Inferior parietal cortex (tissue), 1 donor: ENCODE measurements at regions not wholly inside any gene's neighbourhood (a gene's known extent, or its start where the extent isn't known, plus 50 kb on each side); places are given as distances from the start of the nearest gene placed in this dataset.

Experiments
- DNase-seq: peaks from one replicate; pipeline ENCODE4 v3.0.0-alpha.2; 2016; ENCODE audit errors: extremely low spot score

DNA sequence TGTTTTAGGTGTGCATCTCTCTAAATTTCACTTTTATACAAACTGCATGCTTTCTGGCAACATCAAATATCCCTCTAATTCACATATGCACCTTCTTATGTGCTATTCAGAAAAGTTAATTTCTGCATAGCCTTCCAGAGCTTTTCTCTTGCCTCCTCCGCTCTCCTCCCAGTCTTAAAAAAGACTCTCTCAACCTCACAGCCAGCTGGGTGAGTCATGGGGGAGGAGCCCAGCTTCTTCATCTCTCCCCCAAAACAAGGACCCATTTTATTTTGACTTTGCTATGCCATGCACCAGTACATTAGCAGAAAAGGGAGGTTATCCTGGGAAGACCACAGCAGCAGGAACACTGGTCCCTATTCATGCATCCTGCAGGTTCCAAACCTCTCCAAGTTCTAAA is 234.4 kb downstream of the KCNA4 start:
- no peak for DNase-seq

DNA sequence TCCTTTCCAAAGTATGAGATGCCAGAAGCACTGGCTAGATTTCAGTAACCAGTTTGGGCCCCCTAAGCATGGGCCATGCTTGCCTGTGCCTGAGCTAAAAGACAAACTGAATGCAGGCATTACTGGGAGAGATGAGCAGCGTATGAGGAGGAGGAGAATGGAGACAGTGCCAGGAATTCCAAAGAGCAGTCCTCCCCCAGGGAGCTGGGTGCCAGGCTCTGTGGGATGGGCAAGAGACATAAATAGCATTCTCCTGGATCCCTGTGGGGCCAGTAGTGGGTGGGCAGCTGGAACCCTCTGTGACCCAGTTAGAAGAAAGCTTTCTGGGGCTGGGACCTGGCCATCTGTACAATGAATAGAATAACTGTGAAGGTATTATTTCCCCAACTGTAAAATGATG is 235.6 kb downstream of the KCNA4 start:
- DNase-seq, result no peak

- DNase-seq, result no peak
These were observed 236.1 kb downstream of the KCNA4 start for GRCh38 chr11:29780756-29781155.

DNA sequence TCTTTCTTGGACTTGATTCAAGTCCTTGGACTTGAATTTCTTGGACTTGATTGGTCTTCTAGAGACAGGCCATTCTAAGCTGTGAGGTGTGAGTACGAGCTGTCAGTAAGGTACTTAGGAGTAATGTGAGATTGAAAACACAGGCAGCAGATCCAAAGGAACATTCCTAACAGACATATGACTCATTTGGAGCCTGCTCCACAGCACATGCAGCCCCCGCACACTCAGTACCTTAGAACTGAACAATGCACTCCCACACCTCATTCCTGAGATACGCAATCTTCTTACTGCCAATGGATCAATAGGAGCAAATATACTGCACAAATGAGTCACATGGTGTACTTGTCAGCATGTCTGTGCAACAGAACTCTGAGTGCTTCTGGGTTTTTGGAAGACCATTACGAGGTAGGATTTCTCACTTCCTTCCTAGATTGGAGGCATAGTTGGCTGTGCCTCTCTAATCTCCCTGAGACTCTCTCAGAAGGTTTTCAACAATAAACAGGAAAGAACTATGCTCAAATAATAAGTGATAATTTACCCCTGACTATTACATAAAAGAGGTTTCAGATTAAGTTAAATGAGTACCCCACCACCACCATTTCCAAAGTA is 243.1 kb downstream of the KCNA4 start:
- peak; percentile 59 for DNase-seq

GRCh38 chr11:29756871-29757270 is 260.0 kb downstream of the KCNA4 start:
- DNase-seq, result no peak

DNA sequence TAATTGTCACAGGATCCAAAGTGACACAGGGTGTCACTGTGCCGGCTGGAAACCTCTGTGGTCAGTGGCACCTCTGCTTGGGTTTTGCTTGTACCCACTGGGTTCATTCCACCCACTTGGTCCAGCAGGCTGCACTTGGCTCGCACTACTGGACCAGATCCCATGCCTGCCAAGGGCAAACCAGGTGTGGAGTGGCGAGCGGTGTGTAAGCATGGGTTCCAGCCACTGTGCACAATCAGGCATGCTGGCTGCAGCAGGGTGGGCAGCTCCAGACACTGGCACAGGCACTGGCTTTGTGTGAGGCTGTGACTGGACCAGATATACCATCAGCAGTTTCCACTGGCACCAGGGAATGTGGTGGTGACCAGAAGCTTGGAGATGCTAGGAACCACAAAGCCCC is 261.4 kb downstream of the KCNA4 start:
- DNase-seq, result no peak

DNA sequence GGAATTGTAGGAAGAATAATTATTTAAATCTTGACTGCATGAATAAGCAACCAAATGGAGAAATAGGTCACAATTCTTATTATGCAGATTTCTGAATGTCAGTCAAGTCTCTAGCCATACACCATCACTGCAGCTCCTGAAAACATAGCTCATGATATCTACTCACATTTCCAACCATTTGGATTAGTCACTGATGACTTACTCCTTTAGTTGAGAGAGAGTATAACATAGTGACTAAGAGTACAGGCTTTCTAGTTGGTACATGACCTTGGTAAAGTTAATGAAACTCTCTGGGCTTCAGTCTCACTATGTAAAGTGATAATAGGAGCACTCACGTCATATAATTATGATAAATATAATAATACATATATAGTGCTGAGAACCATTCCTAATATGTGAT is 265.2 kb downstream of the KCNA4 start:
- no peak for DNase-seq

GRCh38 chr11:29750392-29750791 is 266.4 kb downstream of the KCNA4 start:
- no peak for DNase-seq

DNA sequence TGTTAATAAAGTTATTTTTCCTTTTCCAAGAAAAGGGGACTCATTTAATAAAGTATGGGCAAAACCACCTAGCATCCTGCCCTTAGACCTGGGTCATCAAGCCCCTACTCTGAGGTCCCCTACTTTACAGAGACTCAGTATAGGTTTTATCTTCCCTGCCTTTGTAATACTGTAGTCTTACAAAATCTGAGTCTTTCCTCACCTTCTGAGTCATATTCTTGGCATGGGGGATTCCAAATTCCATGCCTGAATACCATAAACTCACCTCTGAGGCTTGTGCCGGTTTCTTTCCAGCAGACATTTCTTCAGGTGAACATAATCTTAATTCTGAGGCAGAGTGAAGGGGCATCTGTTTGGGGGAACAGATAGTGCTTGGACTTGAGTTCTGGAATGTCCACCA is 282.5 kb downstream of the KCNA4 start:
- no peak for DNase-seq

DNA sequence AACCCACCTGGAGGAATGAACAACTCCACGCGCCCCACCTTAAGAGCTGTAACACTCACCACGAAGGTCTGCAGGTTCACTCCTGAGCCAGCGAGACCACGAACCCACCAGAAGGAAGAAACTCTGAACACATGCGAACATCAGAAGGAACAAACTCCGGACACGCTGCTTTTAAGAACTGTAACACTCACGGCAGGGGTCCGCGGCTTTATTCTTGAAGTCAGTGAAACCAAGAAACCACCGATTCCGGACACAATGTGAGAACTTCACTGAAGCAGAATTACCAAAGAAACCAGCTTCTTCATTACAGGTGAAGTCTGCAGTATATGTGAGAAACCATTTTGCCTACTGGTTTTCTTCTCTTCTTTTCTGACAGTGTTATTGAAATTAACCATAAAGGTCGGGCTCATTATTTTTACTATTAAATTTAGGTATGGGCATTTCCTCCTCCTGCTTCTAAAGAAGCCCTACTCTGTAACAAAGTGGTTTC is 303.0 kb downstream of the KCNA4 start:
- no peak for DNase-seq

GRCh38 chr11:29712616-29713015 is 304.2 kb downstream of the KCNA4 start:
- DNase-seq, result no peak

DNA sequence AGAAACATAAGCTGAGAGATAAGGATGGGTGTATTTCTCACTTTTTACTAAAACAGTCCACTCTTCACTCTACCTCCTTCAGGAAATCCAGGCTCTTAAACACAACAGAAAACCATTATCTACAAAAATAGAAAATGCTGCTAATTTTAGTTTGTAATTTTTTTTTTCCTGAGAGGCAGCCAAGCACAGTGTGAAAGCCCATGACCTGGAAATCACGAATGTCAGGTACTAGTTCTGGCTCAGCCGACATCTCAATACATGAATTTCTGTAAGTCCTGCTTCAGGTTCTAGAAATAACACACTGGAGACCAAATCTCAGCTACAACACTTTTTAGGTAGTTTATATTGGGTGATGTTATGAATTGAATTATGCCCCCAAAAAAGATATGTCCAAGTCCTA is 308.9 kb downstream of the KCNA4 start:
- no peak for DNase-seq

- DNase-seq, result no peak
These were observed 331.5 kb downstream of the KCNA4 start for GRCh38 chr11:29685361-29685760.

DNA sequence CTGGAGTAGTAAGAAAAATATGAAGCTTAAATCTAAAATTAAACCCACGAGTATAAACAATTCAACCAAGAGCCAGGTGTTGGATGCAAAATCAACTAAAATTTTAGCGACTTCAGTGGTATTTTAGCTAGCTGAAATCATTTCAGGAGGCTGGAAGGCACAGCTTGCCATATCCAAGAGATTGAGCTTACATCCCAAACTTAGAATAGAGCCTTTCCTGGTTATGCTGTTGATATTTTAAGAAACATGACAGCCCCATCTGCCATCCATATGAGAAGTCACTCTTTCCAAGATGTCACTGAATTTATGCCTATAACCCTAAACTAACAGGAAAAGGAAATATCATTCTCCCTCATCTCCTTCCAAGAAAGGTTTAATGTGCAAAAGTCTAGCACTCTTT is 334.0 kb downstream of the KCNA4 start:
- peak; percentile 20 for DNase-seq

- no peak for DNase-seq
These were observed 336.8 kb downstream of the KCNA4 start for GRCh38 chr11:29679996-29680395.

DNA sequence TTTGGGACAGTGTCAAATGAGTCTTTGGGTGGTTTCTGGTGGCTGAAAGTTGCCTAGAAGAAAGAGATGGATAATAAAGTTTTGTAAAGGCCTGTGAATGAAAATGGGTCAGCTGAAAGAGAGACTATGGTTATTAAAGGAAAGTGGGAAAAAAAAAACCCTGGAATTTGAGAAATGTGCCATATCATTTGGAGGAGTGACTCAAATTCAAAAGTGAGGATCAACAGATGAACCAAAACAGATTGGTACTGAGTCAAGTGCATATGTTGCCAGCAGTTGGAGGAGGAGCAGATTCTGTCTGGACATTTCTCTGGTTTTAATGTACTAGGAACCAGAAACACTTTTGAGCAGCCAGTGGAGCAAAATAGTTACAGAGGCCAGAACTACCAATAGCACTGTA is 339.8 kb downstream of the KCNA4 start:
- peak; percentile 54 for DNase-seq

GRCh38 chr11:29669310-29669709 is 347.5 kb downstream of the KCNA4 start:
- no peak for DNase-seq

DNA sequence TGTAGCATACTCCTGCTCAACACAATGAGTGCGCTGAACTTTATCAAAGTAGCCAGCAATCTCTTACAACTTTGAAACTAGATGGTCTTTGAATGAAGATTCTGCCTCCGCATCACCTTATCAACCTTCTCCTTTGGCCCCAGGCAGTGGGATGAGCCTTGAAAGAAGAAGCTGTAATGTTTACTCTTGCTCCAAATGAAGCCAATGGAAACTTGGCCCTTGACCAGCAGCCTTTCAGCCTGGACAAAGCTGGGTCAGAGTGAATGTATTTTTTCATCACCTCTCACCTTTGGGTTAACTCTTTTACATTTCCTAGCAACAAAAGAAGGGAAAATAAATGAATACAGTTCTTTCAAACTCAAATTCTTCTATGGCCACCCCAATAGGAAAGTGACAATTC is 359.1 kb downstream of the KCNA4 start:
- no peak for DNase-seq

DNA sequence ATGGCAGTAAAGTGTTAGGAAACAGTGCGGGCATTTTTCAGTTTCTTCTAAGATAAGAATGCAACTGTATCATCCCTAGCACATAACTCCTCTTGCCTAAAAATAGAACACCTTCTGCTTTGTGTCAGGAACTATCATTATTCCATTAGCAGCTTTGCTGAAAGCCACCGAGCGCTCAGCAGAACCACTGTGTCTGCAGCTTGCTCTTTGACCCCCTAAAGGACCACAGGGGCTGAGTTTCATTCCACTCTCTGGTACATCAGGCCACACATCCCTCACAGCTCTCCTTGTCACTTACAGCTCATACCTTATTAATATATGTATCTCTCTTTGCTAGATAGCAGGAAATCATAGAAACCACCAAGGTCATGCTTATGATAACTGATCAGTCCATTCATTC is 360.2 kb downstream of the KCNA4 start:
- DNase-seq, result no peak

GRCh38 chr11:29645373-29645772 is 371.5 kb downstream of the KCNA4 start:
- no peak for DNase-seq

DNA sequence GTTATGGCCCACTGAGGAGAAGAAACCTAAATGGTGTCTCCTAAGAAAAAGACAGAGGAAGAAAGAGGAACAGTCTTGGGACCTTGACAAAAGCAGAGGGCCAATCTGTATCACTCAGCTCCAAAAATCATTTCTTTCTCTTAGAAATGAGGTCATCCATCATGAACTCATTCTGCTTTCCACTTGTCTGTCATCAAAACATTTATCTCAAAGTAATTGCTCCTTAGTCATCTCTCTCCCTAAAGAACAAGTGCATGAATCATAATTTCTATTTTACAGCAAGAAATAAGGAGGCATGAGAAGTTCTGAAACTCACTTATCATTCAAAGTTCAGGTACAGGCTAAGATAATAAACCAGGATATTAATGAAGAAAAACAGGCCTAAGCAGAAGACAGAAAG is 375.6 kb downstream of the KCNA4 start:
- DNase-seq, result no peak

- no peak for DNase-seq
These were observed 382.1 kb downstream of the KCNA4 start for GRCh38 chr11:29634744-29635143.

DNA sequence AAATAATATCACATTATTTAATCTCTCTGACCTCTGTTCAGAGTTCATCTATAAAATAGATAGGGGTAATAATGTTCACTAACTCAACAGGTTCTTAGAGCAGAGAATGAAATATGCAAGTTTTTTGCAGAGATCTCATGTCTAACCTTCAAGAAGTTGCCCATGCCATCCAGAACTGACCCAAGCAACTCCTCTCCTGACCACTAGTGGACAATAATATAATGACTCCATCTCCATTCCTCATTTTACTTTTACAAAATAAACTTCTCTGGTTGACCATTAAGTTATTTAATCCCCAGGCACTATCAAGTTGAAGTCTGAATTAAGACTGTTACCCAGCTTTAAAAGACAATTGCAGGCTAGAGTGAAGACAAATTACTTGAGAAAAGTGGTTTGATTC is 382.6 kb downstream of the KCNA4 start:
- no peak for DNase-seq

DNA sequence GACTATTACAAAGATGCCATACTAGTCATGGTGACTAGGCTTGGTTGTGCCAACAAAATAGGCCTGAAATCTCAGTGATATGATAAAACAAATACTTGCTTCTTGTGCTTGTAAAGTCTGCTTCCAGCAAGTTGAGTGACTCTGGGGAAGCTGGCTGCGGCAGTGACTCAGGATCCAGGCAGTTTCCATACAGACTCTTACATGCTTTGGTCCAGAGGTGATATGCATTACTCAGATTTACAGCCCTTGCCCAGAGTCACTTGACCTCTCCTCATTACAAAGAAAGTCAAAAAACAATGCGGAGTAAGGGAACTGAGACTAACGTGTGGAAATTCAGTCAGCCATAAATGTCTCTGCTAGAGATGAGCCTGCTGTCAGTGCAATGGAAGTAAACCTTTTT is 387.5 kb downstream of the KCNA4 start:
- no peak for DNase-seq
